ENCODE measurements at regions not wholly inside any gene's neighbourhood (a gene's known extent, or its start where the extent isn't known, plus 50 kb on each side); places are given as distances from the start of the nearest gene placed in this dataset.
"Not testable (repeated sequence)": the region's sequence is repeated elsewhere in the genome, so short reads cannot be mapped to it uniquely, and the experiment has no call there.

DNA sequence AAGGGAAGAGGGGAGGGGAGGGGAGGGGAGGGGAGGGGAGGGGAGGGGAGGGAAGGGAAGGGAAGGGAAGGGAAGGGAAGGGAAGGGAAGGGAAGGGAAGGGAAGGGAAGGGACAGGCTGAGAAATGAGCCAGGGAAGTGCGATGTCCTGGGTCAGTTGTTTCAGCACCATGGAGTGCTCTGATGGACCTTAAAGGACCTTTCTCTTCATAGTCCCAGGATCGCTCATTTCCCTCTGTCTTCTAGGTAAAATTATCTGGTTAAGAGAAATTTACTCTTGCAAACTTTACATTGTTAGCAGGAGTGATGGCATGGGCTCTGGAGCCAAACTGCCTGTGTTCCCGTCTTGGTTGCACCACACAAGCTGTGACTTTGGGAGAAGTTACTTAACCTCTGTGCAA lies 357.8 kb downstream of the MATN1 start:
- Mint-ChIP-seq H3K4me3 (no peak overlapping the region), H3K36me3 (ENCODE audit: low read depth) (no peaks in the 10 kb centered on the region), H3K27me3 (ENCODE audit: insufficient read depth) (no peaks in the 10 kb centered on the region), H3K4me1 (peaks cover 10% of the 10 kb centered on the region), H3K9me3 (no peaks in the 10 kb centered on the region), H3K27ac (no peak overlapping the region)
- H3K4me1 ChIP-seq (ENCODE audit: control insufficient read depth, insufficient read depth, low read length) = no peaks in the 10 kb centered on the region
- DNase-seq = peak; percentile 20
- no peaks in the 10 kb centered on the region for H3K36me3 ChIP-seq (ENCODE audit: control insufficient read depth, insufficient read depth, low read length)
- no peak overlapping the region for H3K27ac ChIP-seq (ENCODE audit: low read depth, low read length)
- TF ChIP-seq, protein P1, sequence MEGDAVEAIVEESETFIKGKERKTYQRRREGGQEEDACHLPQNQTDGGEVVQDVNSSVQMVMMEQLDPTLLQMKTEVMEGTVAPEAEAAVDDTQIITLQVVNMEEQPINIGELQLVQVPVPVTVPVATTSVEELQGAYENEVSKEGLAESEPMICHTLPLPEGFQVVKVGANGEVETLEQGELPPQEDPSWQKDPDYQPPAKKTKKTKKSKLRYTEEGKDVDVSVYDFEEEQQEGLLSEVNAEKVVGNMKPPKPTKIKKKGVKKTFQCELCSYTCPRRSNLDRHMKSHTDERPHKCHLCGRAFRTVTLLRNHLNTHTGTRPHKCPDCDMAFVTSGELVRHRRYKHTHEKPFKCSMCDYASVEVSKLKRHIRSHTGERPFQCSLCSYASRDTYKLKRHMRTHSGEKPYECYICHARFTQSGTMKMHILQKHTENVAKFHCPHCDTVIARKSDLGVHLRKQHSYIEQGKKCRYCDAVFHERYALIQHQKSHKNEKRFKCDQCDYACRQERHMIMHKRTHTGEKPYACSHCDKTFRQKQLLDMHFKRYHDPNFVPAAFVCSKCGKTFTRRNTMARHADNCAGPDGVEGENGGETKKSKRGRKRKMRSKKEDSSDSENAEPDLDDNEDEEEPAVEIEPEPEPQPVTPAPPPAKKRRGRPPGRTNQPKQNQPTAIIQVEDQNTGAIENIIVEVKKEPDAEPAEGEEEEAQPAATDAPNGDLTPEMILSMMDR (conservative IDR thresholded peaks at IDR 0.05) = no peak
- H3K4me3 ChIP-seq (ENCODE audit: low read length) = no peak overlapping the region
- 85 to 92% methylated on average over 2 to 3 of the region's 3 CpGs for WGBS, 2 experiments (ENCODE audit: insufficient coverage in 1 of 2, insufficient read length in 1 of 2)
- no peak overlapping the region for H3K9ac ChIP-seq (ENCODE audit: extremely low read depth, low read length, poor library complexity, severe bottlenecking)
- H3K27me3 ChIP-seq (ENCODE audit: control insufficient read depth, insufficient read depth, low read length, poor library complexity, severe bottlenecking) = no peaks in the 10 kb centered on the region
- H3K9me3 ChIP-seq (ENCODE audit: control insufficient read depth, low read length) = no peaks in the 10 kb centered on the region

DNA sequence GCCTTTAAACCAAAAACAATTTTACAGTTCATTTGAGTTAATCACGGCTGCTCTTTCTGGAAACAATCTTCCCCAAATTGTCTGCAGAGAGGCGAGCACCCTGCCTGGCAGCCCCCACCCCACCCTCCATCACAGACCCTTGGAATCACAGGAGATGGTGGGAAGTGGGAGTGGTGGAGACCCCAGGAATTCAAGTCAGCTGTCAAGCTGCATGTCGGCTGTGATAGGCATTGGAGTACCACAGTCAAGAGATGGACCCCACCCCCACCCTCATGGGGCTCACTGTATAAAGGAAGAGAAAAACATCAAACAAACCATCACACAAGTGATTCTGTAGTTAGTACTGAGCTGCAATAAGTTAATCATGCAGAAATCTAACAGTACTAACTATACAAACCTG lies 360.4 kb downstream of the MATN1 start:
- peak; percentile 36 for DNase-seq
- H3K27ac ChIP-seq (ENCODE audit: low read depth, low read length) = no peak overlapping the region
- TF ChIP-seq, protein P1 (conservative IDR thresholded peaks at IDR 0.05) = no peak
- Mint-ChIP-seq H3K27ac (no peak overlapping the region), H3K9me3 (no peaks in the 10 kb centered on the region), H3K4me1 (peaks cover 26% of the 10 kb centered on the region), H3K36me3 (ENCODE audit: low read depth) (no peaks in the 10 kb centered on the region), H3K4me3 (no peak overlapping the region), H3K27me3 (ENCODE audit: insufficient read depth) (no peaks in the 10 kb centered on the region)
- H3K9ac ChIP-seq (ENCODE audit: extremely low read depth, low read length, poor library complexity, severe bottlenecking) = no peak overlapping the region
- H3K4me1 ChIP-seq (ENCODE audit: control insufficient read depth, insufficient read depth, low read length) = peaks cover 7% of the 10 kb centered on the region
- no peaks in the 10 kb centered on the region for H3K27me3 ChIP-seq (ENCODE audit: control insufficient read depth, insufficient read depth, low read length, poor library complexity, severe bottlenecking)
- 76% methylated on average over 3 of the region's 3 CpGs; no CpG with 5 or more reads in 1 of the 2 experiments for WGBS, 2 experiments (ENCODE audit: insufficient coverage in 1 of 2, insufficient read length in 1 of 2)
- no peak overlapping the region for H3K4me3 ChIP-seq (ENCODE audit: low read length)
- H3K9me3 ChIP-seq (ENCODE audit: control insufficient read depth, low read length) = no peaks in the 10 kb centered on the region
- H3K36me3 ChIP-seq (ENCODE audit: control insufficient read depth, insufficient read depth, low read length) = no peaks in the 10 kb centered on the region

DNA sequence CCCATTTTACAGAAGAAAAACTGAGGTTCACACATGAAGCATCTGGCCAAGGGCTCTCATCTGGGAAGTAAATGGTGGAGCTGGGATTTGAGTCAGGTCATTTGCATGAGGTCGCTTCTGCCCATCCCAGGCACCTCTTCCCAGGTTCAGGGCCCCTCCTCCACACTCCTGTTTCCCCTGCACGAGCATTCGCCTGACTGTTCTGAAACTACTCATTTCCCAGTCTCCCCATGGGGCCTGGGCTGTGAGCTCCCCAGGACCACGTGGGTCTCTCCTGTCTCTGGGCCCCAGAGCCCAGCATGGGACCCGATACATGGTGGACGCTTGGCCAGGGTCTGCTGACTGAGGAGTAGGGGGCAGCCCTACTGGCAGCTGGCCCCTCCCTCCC lies 360.8 kb downstream of the MATN1 start:
- no peaks in the 10 kb centered on the region for H3K9me3 ChIP-seq (ENCODE audit: control insufficient read depth, low read length)
- Mint-ChIP-seq H3K4me3 (no peak overlapping the region), H3K27ac (no peak overlapping the region), H3K4me1 (peaks cover 30% of the 10 kb centered on the region), H3K27me3 (ENCODE audit: insufficient read depth) (no peaks in the 10 kb centered on the region), H3K9me3 (no peaks in the 10 kb centered on the region), H3K36me3 (ENCODE audit: low read depth) (no peaks in the 10 kb centered on the region)
- no peak overlapping the region for H3K9ac ChIP-seq (ENCODE audit: extremely low read depth, low read length, poor library complexity, severe bottlenecking)
- H3K27ac ChIP-seq (ENCODE audit: low read depth, low read length) = no peak overlapping the region
- TF ChIP-seq, protein P1 (conservative IDR thresholded peaks at IDR 0.05) = no peak
- no peak overlapping the region for H3K4me3 ChIP-seq (ENCODE audit: low read length)
- H3K36me3 ChIP-seq (ENCODE audit: control insufficient read depth, insufficient read depth, low read length) = no peaks in the 10 kb centered on the region
- peaks cover 7% of the 10 kb centered on the region for H3K4me1 ChIP-seq (ENCODE audit: control insufficient read depth, insufficient read depth, low read length)
- no peaks in the 10 kb centered on the region for H3K27me3 ChIP-seq (ENCODE audit: control insufficient read depth, insufficient read depth, low read length, poor library complexity, severe bottlenecking)
- WGBS, 2 experiments (ENCODE audit: insufficient coverage in 1 of 2, insufficient read length in 1 of 2) = 80 to 100% methylated on average over 3 to 6 of the region's 6 CpGs
- DNase-seq = no peak

- H3K9me3 ChIP-seq (ENCODE audit: control insufficient read depth, low read length); H3K27me3 ChIP-seq (ENCODE audit: control insufficient read depth, insufficient read depth, low read length, poor library complexity, severe bottlenecking); H3K4me3 ChIP-seq (ENCODE audit: low read length); H3K4me1 ChIP-seq (ENCODE audit: control insufficient read depth, insufficient read depth, low read length); H3K36me3 ChIP-seq (ENCODE audit: control insufficient read depth, insufficient read depth, low read length); H3K4me3 Mint-ChIP-seq; H3K36me3 Mint-ChIP-seq (ENCODE audit: low read depth); H3K27me3 Mint-ChIP-seq (ENCODE audit: insufficient read depth); H3K9me3 Mint-ChIP-seq; H3K9ac ChIP-seq (ENCODE audit: extremely low read depth, low read length, poor library complexity, severe bottlenecking); DNase-seq; H3K27ac ChIP-seq (ENCODE audit: low read depth, low read length); H3K27ac Mint-ChIP-seq: not testable (repeated sequence)
- 82 to 83% methylated on average over 9 to 10 of the region's 10 CpGs for WGBS, 2 experiments (ENCODE audit: insufficient coverage in 1 of 2, insufficient read length in 1 of 2)
- peaks cover 31% of the 10 kb centered on the region for H3K4me1 Mint-ChIP-seq
These were observed 361.3 kb downstream of the MATN1 start for GRCh38 chr1:30361890-30362602.

All from endodermal cell (in vitro differentiated cells).